Muscle layer of colon (tissue), 2 donors: ENCODE measurements at regions not wholly inside any gene's neighbourhood (a gene's known extent, or its start where the extent isn't known, plus 50 kb on each side); places are given as distances from the start of the nearest gene placed in this dataset.

ENCODE experiments used
- H3K27ac ChIP-seq: one replicate; pipeline ENCODE4 v1.7.0; 2013; ENCODE audit warnings: low read depth, mild to moderate bottlenecking, low read length, moderate library complexity
- H3K27me3 ChIP-seq, 2 donors: one replicate each; pipeline ENCODE4 v1.7.0; 2013; ENCODE audit warnings: low read length in 2 of 2, mild to moderate bottlenecking in 2 of 2; ENCODE audit not compliant: insufficient read depth in 2 of 2, control insufficient read depth in 1 of 2
- H3K36me3 ChIP-seq: one replicate; pipeline ENCODE4 v1.7.0; 2013; ENCODE audit warnings: mild to moderate bottlenecking, low read length; ENCODE audit not compliant: insufficient read depth
- H3K4me1 ChIP-seq: one replicate; pipeline ENCODE4 v1.7.0; 2013; ENCODE audit warnings: mild to moderate bottlenecking, low read length; ENCODE audit not compliant: insufficient read depth
- H3K4me3 ChIP-seq, 2 donors: one replicate each; pipeline ENCODE4 v1.7.0; 2013; ENCODE audit warnings: low read length in 2 of 2, low read depth in 1 of 2, mild to moderate bottlenecking in 1 of 2, moderate library complexity in 1 of 2
- H3K9ac ChIP-seq: one replicate; pipeline ENCODE4 v1.7.0; 2013; ENCODE audit warnings: low read length
- H3K9me3 ChIP-seq: one replicate; pipeline ENCODE4 v1.7.0; 2013; ENCODE audit warnings: mild to moderate bottlenecking, low read length
- donor health status: abdominal sarcoma.
- donor health status: Adenocarcinoma of cecum.

- Histone ChIP-seq H3K9me3 (no peaks in the 10 kb centered on the region), H3K4me3 (no peak overlapping the region), H3K4me1 (no peaks in the 10 kb centered on the region), H3K36me3 (no peaks in the 10 kb centered on the region), H3K27me3 (no peaks in the 10 kb centered on the region), H3K27ac (no peak overlapping the region), H3K9ac (no peak overlapping the region)
These were observed 128.0 kb downstream of the TMA16 start for GRCh38 chr4:163622379-163623035.

GRCh38 chr4:163623787-163624186 lies 129.3 kb downstream of the TMA16 start:
- no peak overlapping the region for H3K4me3 ChIP-seq
- H3K27ac ChIP-seq, result no peak overlapping the region
- no peaks in the 10 kb centered on the region for H3K9me3 ChIP-seq
- H3K4me1 ChIP-seq, result no peaks in the 10 kb centered on the region
- no peak overlapping the region for H3K9ac ChIP-seq
- H3K36me3 ChIP-seq, result no peaks in the 10 kb centered on the region
- no peaks in the 10 kb centered on the region for H3K27me3 ChIP-seq

- Histone ChIP-seq H3K36me3 (no peaks in the 10 kb centered on the region), H3K9me3 (no peaks in the 10 kb centered on the region), H3K4me3 (no peak overlapping the region), H3K27me3 (no peaks in the 10 kb centered on the region), H3K27ac (no peak overlapping the region), H3K4me1 (no peaks in the 10 kb centered on the region), H3K9ac (no peak overlapping the region)
These were observed 130.2 kb downstream of the TMA16 start for GRCh38 chr4:163624727-163625126.

- Histone ChIP-seq H3K9me3 (no peaks in the 10 kb centered on the region), H3K36me3 (no peaks in the 10 kb centered on the region), H3K4me1 (no peaks in the 10 kb centered on the region), H3K27ac (no peak overlapping the region), H3K27me3 (no peaks in the 10 kb centered on the region), H3K9ac (no peak overlapping the region), H3K4me3 (no peak overlapping the region)
These were observed 136.8 kb downstream of the TMA16 start for GRCh38 chr4:163631288-163631687.

GRCh38 chr4:163638909-163639308 lies 144.4 kb downstream of the TMA16 start:
- no peaks in the 10 kb centered on the region for H3K36me3 ChIP-seq
- no peaks in the 10 kb centered on the region for H3K27me3 ChIP-seq
- H3K9ac ChIP-seq, result no peak overlapping the region
- H3K9me3 ChIP-seq, result no peaks in the 10 kb centered on the region
- no peak overlapping the region for H3K27ac ChIP-seq
- H3K4me1 ChIP-seq, result no peaks in the 10 kb centered on the region
- no peak overlapping the region for H3K4me3 ChIP-seq

- Histone ChIP-seq H3K27me3 (no peaks in the 10 kb centered on the region), H3K4me1 (no peaks in the 10 kb centered on the region), H3K4me3 (no peak overlapping the region), H3K9me3 (no peaks in the 10 kb centered on the region), H3K27ac (no peak overlapping the region), H3K36me3 (no peaks in the 10 kb centered on the region), H3K9ac (no peak overlapping the region)
These were observed 155.1 kb downstream of the TMA16 start for GRCh38 chr4:163649557-163650091.

GRCh38 chr4:163651761-163652160 lies 157.3 kb downstream of the TMA16 start:
- Histone ChIP-seq H3K4me1 (no peaks in the 10 kb centered on the region), H3K27ac (no peak overlapping the region), H3K4me3 (no peak overlapping the region), H3K9ac (no peak overlapping the region), H3K27me3 (no peaks in the 10 kb centered on the region), H3K9me3 (no peaks in the 10 kb centered on the region), H3K36me3 (no peaks in the 10 kb centered on the region)

- H3K27ac ChIP-seq, result no peak overlapping the region
- H3K36me3 ChIP-seq, result no peaks in the 10 kb centered on the region
- no peaks in the 10 kb centered on the region for H3K4me1 ChIP-seq
- no peak overlapping the region for H3K4me3 ChIP-seq
- H3K27me3 ChIP-seq, result no peaks in the 10 kb centered on the region
- no peaks in the 10 kb centered on the region for H3K9me3 ChIP-seq
- H3K9ac ChIP-seq, result no peak overlapping the region
These were observed 160.1 kb downstream of the TMA16 start for GRCh38 chr4:163654621-163655020.

GRCh38 chr4:163660636-163661035 lies 166.1 kb downstream of the TMA16 start:
- Histone ChIP-seq H3K27ac (no peak overlapping the region), H3K36me3 (no peaks in the 10 kb centered on the region), H3K9me3 (no peaks in the 10 kb centered on the region), H3K27me3 (no peaks in the 10 kb centered on the region), H3K4me3 (no peak overlapping the region), H3K4me1 (no peaks in the 10 kb centered on the region), H3K9ac (no peak overlapping the region)

- no peaks in the 10 kb centered on the region for H3K36me3 ChIP-seq
- H3K27ac ChIP-seq, result no peak overlapping the region
- no peaks in the 10 kb centered on the region for H3K27me3 ChIP-seq
- H3K9ac ChIP-seq, result no peak overlapping the region
- H3K4me1 ChIP-seq, result no peaks in the 10 kb centered on the region
- no peak overlapping the region for H3K4me3 ChIP-seq
- no peaks in the 10 kb centered on the region for H3K9me3 ChIP-seq
These were observed 168.3 kb downstream of the TMA16 start for GRCh38 chr4:163662768-163663167.

- Histone ChIP-seq H3K4me3 (no peak overlapping the region), H3K9ac (no peak overlapping the region), H3K4me1 (no peaks in the 10 kb centered on the region), H3K9me3 (no peaks in the 10 kb centered on the region), H3K36me3 (no peaks in the 10 kb centered on the region), H3K27ac (no peak overlapping the region), H3K27me3 (no peaks in the 10 kb centered on the region)
These were observed 169.2 kb downstream of the TMA16 start for GRCh38 chr4:163663454-163664225.
